ENCODE measurements at regions not wholly inside any gene's neighbourhood (a gene's known extent, or its start where the extent isn't known, plus 50 kb on each side); places are given as distances from the start of the nearest gene placed in this dataset.
"Not testable (repeated sequence)": the region's sequence is repeated elsewhere in the genome, so short reads cannot be mapped to it uniquely, and the experiment has no call there.

DNA sequence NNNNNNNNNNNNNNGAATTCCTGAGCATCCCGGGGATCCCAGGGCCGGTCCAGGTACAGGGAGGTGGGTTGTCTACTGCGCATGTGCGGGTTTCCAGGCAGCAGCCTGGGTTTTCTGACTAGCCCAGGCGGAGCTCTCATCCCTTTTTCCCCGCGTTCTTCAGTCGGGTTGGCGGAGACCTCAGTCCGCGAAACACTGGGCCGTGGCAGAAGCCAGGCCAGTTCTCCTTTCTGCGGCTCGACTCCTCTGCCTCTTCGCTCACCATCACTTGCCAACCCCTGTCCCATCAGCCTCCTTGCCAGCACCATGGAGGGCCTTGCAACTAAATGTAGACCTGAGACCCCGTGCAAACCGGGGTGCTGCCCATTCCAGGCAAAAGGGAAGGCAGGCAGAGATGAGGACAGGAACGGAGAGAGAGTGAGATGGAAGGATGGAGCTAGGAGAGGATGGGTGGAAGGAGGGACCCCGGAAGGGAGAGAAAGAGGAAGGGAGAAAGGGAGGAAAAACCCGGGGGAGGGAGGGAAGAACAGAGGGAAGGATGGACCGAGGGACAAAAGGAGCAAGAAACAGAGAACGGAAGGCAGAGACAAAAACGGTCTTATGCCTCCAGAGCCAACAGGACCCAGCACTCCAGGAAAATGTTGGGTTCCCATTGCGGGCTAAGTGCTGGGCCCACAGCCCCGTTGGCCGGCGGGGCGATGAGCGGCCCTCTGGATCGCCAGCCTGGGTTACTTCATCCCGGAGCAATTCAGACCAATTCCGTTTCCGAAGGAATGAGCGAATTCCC, 445.4 kb upstream of the DEFB115 start:
- no peaks in the 10 kb centered on the region for H3K4me1 ChIP-seq (ENCODE audit: low read length)
- H3K9me2 ChIP-seq (replicated peaks; ENCODE audit: insufficient read depth, low read length): no peaks in the 10 kb centered on the region
- H3K9me3 ChIP-seq (replicated peaks; ENCODE audit: insufficient read depth, low read length): no peaks in the 10 kb centered on the region
- H3K79me2 ChIP-seq (ENCODE audit: low read length): no peaks in the 10 kb centered on the region
- no peaks in the 10 kb centered on the region for H3K27me3 ChIP-seq (replicated peaks; ENCODE audit: insufficient read depth, low read length)
- no peaks in the 10 kb centered on the region for H4K20me1 ChIP-seq (ENCODE audit: insufficient read depth, low read length)
- no peak overlapping the region; the same call in 1 of the 2 replicates for H3K4me3 ChIP-seq (ENCODE audit: low read length)
- no peak for DNase-seq
- no peak overlapping the region for H3K27ac ChIP-seq (ENCODE audit: low read length)
- TF ChIP-seq EZH2 (optimal IDR thresholded peaks at IDR 0.05; ENCODE audit: low read depth, low read length) (no peak), EZH2phosphoT487 (IDR thresholded peaks at IDR 0.05; ENCODE audit: low read length) (no peak)
- TF ChIP-seq, protein P1, sequence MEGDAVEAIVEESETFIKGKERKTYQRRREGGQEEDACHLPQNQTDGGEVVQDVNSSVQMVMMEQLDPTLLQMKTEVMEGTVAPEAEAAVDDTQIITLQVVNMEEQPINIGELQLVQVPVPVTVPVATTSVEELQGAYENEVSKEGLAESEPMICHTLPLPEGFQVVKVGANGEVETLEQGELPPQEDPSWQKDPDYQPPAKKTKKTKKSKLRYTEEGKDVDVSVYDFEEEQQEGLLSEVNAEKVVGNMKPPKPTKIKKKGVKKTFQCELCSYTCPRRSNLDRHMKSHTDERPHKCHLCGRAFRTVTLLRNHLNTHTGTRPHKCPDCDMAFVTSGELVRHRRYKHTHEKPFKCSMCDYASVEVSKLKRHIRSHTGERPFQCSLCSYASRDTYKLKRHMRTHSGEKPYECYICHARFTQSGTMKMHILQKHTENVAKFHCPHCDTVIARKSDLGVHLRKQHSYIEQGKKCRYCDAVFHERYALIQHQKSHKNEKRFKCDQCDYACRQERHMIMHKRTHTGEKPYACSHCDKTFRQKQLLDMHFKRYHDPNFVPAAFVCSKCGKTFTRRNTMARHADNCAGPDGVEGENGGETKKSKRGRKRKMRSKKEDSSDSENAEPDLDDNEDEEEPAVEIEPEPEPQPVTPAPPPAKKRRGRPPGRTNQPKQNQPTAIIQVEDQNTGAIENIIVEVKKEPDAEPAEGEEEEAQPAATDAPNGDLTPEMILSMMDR (IDR thresholded peaks at IDR 0.05; ENCODE audit: low read length): no peak
- no peak overlapping the region for H2AFZ ChIP-seq (ENCODE audit: low read length)
- no peak overlapping the region for H3K9ac ChIP-seq (ENCODE audit: low read length)
- no peaks in the 10 kb centered on the region for H3K36me3 ChIP-seq (replicated peaks; ENCODE audit: insufficient read depth, low read length)
- H3K4me2 ChIP-seq (ENCODE audit: low read depth, low read length): no peak overlapping the region
- no peaks in the 10 kb centered on the region for H3F3A ChIP-seq (ENCODE audit: insufficient read depth, low read length)

DNA sequence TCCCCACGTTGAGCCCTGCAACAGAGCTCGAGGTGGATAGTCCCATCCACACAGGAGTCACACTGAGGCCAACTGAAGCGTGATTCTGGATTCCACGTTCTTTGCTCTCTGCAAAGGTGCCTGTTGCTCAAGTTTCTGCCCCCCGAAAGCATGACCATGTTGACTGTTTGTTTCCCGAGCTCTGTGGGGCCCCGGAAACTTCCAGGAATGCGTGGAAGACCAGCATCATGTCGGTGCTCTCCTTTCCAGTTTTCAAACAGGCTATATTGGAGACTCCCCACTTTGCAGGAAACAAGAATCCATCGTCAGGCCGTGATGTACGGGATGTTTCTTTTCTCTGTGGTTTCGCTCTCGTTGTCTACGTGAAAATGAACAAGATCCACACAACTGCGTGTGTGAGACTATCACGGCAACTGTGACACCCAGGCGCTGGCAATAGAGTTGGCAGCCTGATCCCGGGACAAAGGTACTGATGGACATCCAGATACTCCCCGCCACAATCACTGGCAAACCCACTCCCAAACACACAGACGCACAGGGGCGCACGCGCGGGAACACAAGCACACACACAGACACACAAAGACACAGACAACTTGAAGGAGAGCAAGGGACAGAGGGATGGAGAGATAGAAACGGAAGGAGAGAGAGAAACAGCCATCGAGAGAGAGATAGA, 444.6 kb upstream of the DEFB115 start:
- Histone ChIP-seq H3K4me2 (ENCODE audit: low read depth, low read length) (no peak overlapping the region), H3K36me3 (replicated peaks; ENCODE audit: insufficient read depth, low read length) (no peaks in the 10 kb centered on the region), H3F3A (ENCODE audit: insufficient read depth, low read length) (no peaks in the 10 kb centered on the region), H3K9me3 (replicated peaks; ENCODE audit: insufficient read depth, low read length) (no peaks in the 10 kb centered on the region), H3K9ac (ENCODE audit: low read length) (no peak overlapping the region), H4K20me1 (ENCODE audit: insufficient read depth, low read length) (no peaks in the 10 kb centered on the region), H3K4me3 (ENCODE audit: low read length) (no peak overlapping the region), H3K9me2 (replicated peaks; ENCODE audit: insufficient read depth, low read length) (no peaks in the 10 kb centered on the region), H3K4me1 (ENCODE audit: low read length) (no peaks in the 10 kb centered on the region), H2AFZ (ENCODE audit: low read length) (no peak overlapping the region), H3K79me2 (ENCODE audit: low read length) (no peaks in the 10 kb centered on the region), H3K27ac (ENCODE audit: low read length) (no peak overlapping the region), H3K27me3 (replicated peaks; ENCODE audit: insufficient read depth, low read length) (no peaks in the 10 kb centered on the region)
- DNase-seq: no peak
- TF ChIP-seq EZH2 (optimal IDR thresholded peaks at IDR 0.05; ENCODE audit: low read depth, low read length): no peak
- no peak for TF ChIP-seq EZH2phosphoT487 (IDR thresholded peaks at IDR 0.05; ENCODE audit: low read length)
- TF ChIP-seq, protein P1 (IDR thresholded peaks at IDR 0.05; ENCODE audit: low read length): no peak

DNA sequence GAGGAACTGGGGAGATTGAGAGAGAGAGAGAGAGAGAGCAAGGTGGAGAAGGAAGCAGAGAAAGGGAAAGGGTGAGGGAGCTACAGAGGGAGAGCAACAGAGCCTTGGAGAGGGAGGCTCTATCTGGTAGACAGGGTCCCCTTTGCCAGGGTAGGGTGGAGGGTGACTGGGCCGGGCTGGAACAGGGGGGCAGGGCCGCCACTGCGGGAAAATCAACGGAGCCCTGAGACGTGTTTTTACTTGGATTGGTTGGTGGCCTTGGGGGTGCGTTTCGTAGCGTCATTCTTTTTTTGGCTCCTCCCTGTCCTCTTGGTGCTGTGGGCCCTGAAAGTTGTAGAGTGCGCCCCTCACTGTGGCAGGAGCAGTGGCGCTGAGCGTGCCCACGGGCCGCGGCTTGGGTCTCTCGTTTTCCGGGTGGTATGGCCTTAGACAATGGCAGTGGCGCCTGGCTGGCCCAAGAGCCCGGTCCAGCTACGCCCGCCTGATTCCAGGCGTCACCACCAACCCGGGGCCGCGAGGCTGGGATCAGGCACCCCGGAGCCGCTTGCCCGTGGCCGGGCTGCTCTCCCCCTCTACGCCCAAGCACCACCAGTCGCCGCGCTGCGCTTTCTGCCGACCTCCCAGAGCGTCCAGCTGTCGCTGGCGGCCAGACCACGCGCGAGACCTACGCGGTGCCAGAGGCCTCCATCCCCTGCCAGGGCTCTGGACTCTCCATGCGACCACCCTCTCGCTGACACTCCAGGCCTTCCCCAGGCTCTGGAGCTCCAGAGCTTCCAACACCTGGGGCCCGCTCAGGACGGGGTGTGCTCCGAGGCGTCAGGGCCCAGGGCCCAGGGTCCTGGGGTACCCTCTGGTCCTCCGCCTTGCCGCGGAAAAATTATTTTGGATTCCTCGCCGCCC, 443.8 kb upstream of the DEFB115 start:
- not testable (repeated sequence) for H3K9ac ChIP-seq (ENCODE audit: low read length); DNase-seq; H3F3A ChIP-seq (ENCODE audit: insufficient read depth, low read length); H3K9me3 ChIP-seq (replicated peaks; ENCODE audit: insufficient read depth, low read length); H4K20me1 ChIP-seq (ENCODE audit: insufficient read depth, low read length); H3K27ac ChIP-seq (ENCODE audit: low read length); H3K79me2 ChIP-seq (ENCODE audit: low read length); H3K4me2 ChIP-seq (ENCODE audit: low read depth, low read length); H3K4me3 ChIP-seq (ENCODE audit: low read length); H3K9me2 ChIP-seq (replicated peaks; ENCODE audit: insufficient read depth, low read length); H2AFZ ChIP-seq (ENCODE audit: low read length); H3K27me3 ChIP-seq (replicated peaks; ENCODE audit: insufficient read depth, low read length); H3K36me3 ChIP-seq (replicated peaks; ENCODE audit: insufficient read depth, low read length); H3K4me1 ChIP-seq (ENCODE audit: low read length)

DNA sequence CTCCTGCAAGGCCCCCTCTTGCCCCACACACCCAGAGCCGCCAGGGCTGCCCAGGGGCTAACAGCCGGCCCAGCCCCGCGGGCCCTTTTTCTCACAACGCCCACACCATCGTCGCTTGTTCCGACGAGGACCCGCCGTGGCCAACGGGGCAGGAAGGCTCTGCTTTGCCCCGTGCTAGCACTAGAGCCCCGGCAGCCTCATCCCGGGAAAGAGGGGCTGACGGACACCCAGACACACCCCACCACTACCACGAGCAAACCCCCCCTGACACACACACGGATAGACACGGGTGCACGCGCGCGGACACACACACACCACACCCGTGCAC, 443.2 kb upstream of the DEFB115 start:
- H3K79me2 ChIP-seq (ENCODE audit: low read length); DNase-seq; H3K4me3 ChIP-seq (ENCODE audit: low read length); H3K36me3 ChIP-seq (replicated peaks; ENCODE audit: insufficient read depth, low read length); H3K27ac ChIP-seq (ENCODE audit: low read length); H3K4me2 ChIP-seq (ENCODE audit: low read depth, low read length); H3K27me3 ChIP-seq (replicated peaks; ENCODE audit: insufficient read depth, low read length); H3F3A ChIP-seq (ENCODE audit: insufficient read depth, low read length); H4K20me1 ChIP-seq (ENCODE audit: insufficient read depth, low read length); H3K9me2 ChIP-seq (replicated peaks; ENCODE audit: insufficient read depth, low read length); H3K4me1 ChIP-seq (ENCODE audit: low read length); H2AFZ ChIP-seq (ENCODE audit: low read length); H3K9me3 ChIP-seq (replicated peaks; ENCODE audit: insufficient read depth, low read length); H3K9ac ChIP-seq (ENCODE audit: low read length): not testable (repeated sequence)

DNA sequence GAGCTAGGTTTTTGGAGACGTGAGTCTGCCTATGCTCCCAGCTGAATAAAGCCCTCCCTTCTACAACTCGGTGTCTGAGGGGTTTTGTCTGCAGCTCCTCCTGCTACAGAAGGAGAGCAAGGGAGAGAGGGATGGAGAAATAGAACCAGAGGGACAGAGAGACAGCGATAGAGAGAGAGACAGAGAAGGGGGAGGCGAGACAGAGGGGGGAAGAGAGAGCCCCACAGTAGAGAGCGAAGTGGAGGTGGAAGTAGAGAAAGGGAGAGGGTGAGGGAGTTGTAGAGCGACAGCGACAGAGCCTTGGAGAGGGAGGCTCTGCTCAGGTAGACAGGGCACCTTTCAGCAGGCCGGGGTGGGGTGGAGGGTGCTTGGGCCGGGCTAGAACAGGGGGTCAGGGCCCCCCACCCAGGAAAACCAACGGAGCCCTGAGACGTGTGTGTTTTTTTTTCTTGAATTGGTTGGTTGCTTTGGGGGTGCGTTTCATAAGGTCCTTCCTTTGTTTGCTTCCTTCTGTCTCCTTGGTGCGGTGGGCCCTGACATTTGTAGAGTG, 442.4 kb upstream of the DEFB115 start:
- H3F3A ChIP-seq (ENCODE audit: insufficient read depth, low read length); H3K9me2 ChIP-seq (replicated peaks; ENCODE audit: insufficient read depth, low read length); H3K36me3 ChIP-seq (replicated peaks; ENCODE audit: insufficient read depth, low read length); DNase-seq; H3K4me2 ChIP-seq (ENCODE audit: low read depth, low read length); H4K20me1 ChIP-seq (ENCODE audit: insufficient read depth, low read length); H2AFZ ChIP-seq (ENCODE audit: low read length); H3K27me3 ChIP-seq (replicated peaks; ENCODE audit: insufficient read depth, low read length); H3K4me3 ChIP-seq (ENCODE audit: low read length); H3K27ac ChIP-seq (ENCODE audit: low read length); H3K79me2 ChIP-seq (ENCODE audit: low read length); H3K9ac ChIP-seq (ENCODE audit: low read length); H3K4me1 ChIP-seq (ENCODE audit: low read length); H3K9me3 ChIP-seq (replicated peaks; ENCODE audit: insufficient read depth, low read length): not testable (repeated sequence)

Data from MM.1S (cell line).